ENCODE measurements at regions not wholly inside any gene's neighbourhood (a gene's known extent, or its start where the extent isn't known, plus 50 kb on each side); places are given as distances from the start of the nearest gene placed in this dataset.

- TF ChIP-seq ZFX (IDR thresholded peaks at IDR 0.05; ENCODE audit: borderline replicate concordance) (no peak), CTCF (IDR thresholded peaks at IDR 0.05) (peak; percentile 96)
- no peak overlapping the region for H3K27ac ChIP-seq
Observed at GRCh38 chr22:25362215-25362882, 142.9 kb downstream of the CRYBB2 start.

GRCh38 chr22:25362883-25363240 is 143.4 kb downstream of the CRYBB2 start:
- TF ChIP-seq CTCF (IDR thresholded peaks at IDR 0.05) (no peak), ZFX (IDR thresholded peaks at IDR 0.05; ENCODE audit: borderline replicate concordance) (no peak)
- no peak overlapping the region for H3K27ac ChIP-seq

GRCh38 chr22:25363474-25363873 is 144.0 kb downstream of the CRYBB2 start:
- no peak for TF ChIP-seq ZFX (IDR thresholded peaks at IDR 0.05; ENCODE audit: borderline replicate concordance)
- TF ChIP-seq CTCF (IDR thresholded peaks at IDR 0.05) = no peak
- no peak overlapping the region for H3K27ac ChIP-seq

- TF ChIP-seq ZFX (IDR thresholded peaks at IDR 0.05; ENCODE audit: borderline replicate concordance) (no peak), CTCF (IDR thresholded peaks at IDR 0.05) (no peak)
- no peak overlapping the region for H3K27ac ChIP-seq
Observed at GRCh38 chr22:25364281-25364680, 144.8 kb downstream of the CRYBB2 start.

GRCh38 chr22:25364736-25365241 is 145.3 kb downstream of the CRYBB2 start:
- H3K27ac ChIP-seq = no peak overlapping the region
- TF ChIP-seq ZFX (IDR thresholded peaks at IDR 0.05; ENCODE audit: borderline replicate concordance) (no peak), CTCF (IDR thresholded peaks at IDR 0.05) (no peak)

GRCh38 chr22:25365491-25366261 is 146.2 kb downstream of the CRYBB2 start:
- H3K27ac ChIP-seq = no peak overlapping the region
- no peak for TF ChIP-seq CTCF (IDR thresholded peaks at IDR 0.05)
- TF ChIP-seq ZFX (IDR thresholded peaks at IDR 0.05; ENCODE audit: borderline replicate concordance) = no peak

- H3K27ac ChIP-seq = no peak overlapping the region
- no peak for TF ChIP-seq CTCF (IDR thresholded peaks at IDR 0.05)
- TF ChIP-seq ZFX (IDR thresholded peaks at IDR 0.05; ENCODE audit: borderline replicate concordance) = no peak
Observed at GRCh38 chr22:25366408-25366807, 147.0 kb downstream of the CRYBB2 start.

All from 22Rv1 (cell line).